ENCODE measurements at regions not wholly inside any gene's neighbourhood (a gene's known extent, or its start where the extent isn't known, plus 50 kb on each side); places are given as distances from the start of the nearest gene placed in this dataset.

GRCh38 chr17:70869402-70870085, 700.2 kb downstream of the KCNJ2 start:
- H3K9me3 ChIP-seq: no peaks in the 10 kb centered on the region
- WGBS: 66% methylated on average over 2 of the region's 2 CpGs
- no peak for DNase-seq (ENCODE audit: low spot score in 2 of 2)
- TF ChIP-seq POLR2A (IDR thresholded peaks at IDR 0.05) (no peak), CTCF (IDR thresholded peaks at IDR 0.05) (no peak), EP300 (IDR thresholded peaks at IDR 0.05) (no peak), POLR2AphosphoS5 (IDR thresholded peaks at IDR 0.05) (no peak)
- no peak overlapping the region for H3K27ac ChIP-seq
- H3K36me3 ChIP-seq: no peaks in the 10 kb centered on the region
- peaks cover 8% of the 10 kb centered on the region for H3K4me1 ChIP-seq
- H3K4me3 ChIP-seq: no peak overlapping the region
- H3K27me3 ChIP-seq: no peaks in the 10 kb centered on the region

- TF ChIP-seq EP300 (IDR thresholded peaks at IDR 0.05) (no peak), POLR2A (IDR thresholded peaks at IDR 0.05) (no peak), POLR2AphosphoS5 (IDR thresholded peaks at IDR 0.05) (no peak), CTCF (IDR thresholded peaks at IDR 0.05) (no peak)
- H3K4me1 ChIP-seq: peaks cover 8% of the 10 kb centered on the region
- no peak overlapping the region for H3K27ac ChIP-seq
- no peak for DNase-seq (ENCODE audit: low spot score in 2 of 2)
- 25% methylated on average over 1 of the region's 1 CpG for WGBS
- H3K36me3 ChIP-seq: no peaks in the 10 kb centered on the region
- no peaks in the 10 kb centered on the region for H3K27me3 ChIP-seq
- H3K9me3 ChIP-seq: no peaks in the 10 kb centered on the region
- H3K4me3 ChIP-seq: no peak overlapping the region
Measured at GRCh38 chr17:70871180-70871818, 702.0 kb downstream of the KCNJ2 start.

- Histone ChIP-seq H3K27ac (no peak overlapping the region), H3K27me3 (no peaks in the 10 kb centered on the region), H3K4me3 (no peak overlapping the region), H3K36me3 (no peaks in the 10 kb centered on the region), H3K4me1 (peaks cover 8% of the 10 kb centered on the region), H3K9me3 (no peaks in the 10 kb centered on the region)
- TF ChIP-seq EP300 (IDR thresholded peaks at IDR 0.05): no peak
- no peak for TF ChIP-seq POLR2AphosphoS5 (IDR thresholded peaks at IDR 0.05)
- no peak for TF ChIP-seq CTCF (IDR thresholded peaks at IDR 0.05)
- no peak for TF ChIP-seq POLR2A (IDR thresholded peaks at IDR 0.05)
- no peak for DNase-seq (ENCODE audit: low spot score in 2 of 2)
- WGBS: 28% methylated on average over 3 of the region's 3 CpGs
Measured at GRCh38 chr17:70872103-70872502, 702.8 kb downstream of the KCNJ2 start.

GRCh38 chr17:70875729-70876310, 706.5 kb downstream of the KCNJ2 start:
- Histone ChIP-seq H3K9me3 (no peaks in the 10 kb centered on the region), H3K4me3 (no peak overlapping the region), H3K27me3 (no peaks in the 10 kb centered on the region), H3K4me1 (peaks cover 8% of the 10 kb centered on the region), H3K27ac (no peak overlapping the region), H3K36me3 (no peaks in the 10 kb centered on the region)
- no peak for TF ChIP-seq POLR2A (IDR thresholded peaks at IDR 0.05)
- no peak for TF ChIP-seq CTCF (IDR thresholded peaks at IDR 0.05)
- TF ChIP-seq POLR2AphosphoS5 (IDR thresholded peaks at IDR 0.05): no peak
- TF ChIP-seq EP300 (IDR thresholded peaks at IDR 0.05): no peak
- 76% methylated on average over 2 of the region's 2 CpGs for WGBS
- no peak for DNase-seq (ENCODE audit: low spot score in 2 of 2)

GRCh38 chr17:70878879-70879278, 709.5 kb downstream of the KCNJ2 start:
- no peaks in the 10 kb centered on the region for H3K4me1 ChIP-seq
- no peak overlapping the region for H3K4me3 ChIP-seq
- DNase-seq (ENCODE audit: low spot score in 2 of 2): no peak
- H3K27me3 ChIP-seq: no peaks in the 10 kb centered on the region
- 85% methylated on average over 2 of the region's 2 CpGs for WGBS
- H3K9me3 ChIP-seq: no peaks in the 10 kb centered on the region
- TF ChIP-seq POLR2AphosphoS5 (IDR thresholded peaks at IDR 0.05) (no peak), EP300 (IDR thresholded peaks at IDR 0.05) (no peak), CTCF (IDR thresholded peaks at IDR 0.05) (no peak), POLR2A (IDR thresholded peaks at IDR 0.05) (no peak)
- H3K36me3 ChIP-seq: no peaks in the 10 kb centered on the region
- no peak overlapping the region for H3K27ac ChIP-seq
